Prostate gland (tissue), 2 donors: ENCODE measurements at regions not wholly inside any gene's neighbourhood (a gene's known extent, or its start where the extent isn't known, plus 50 kb on each side); places are given as distances from the start of the nearest gene placed in this dataset.

ENCODE experiments used
- DNase-seq: peaks from one replicate; pipeline ENCODE4 v3.0.0-alpha.2; 2019; ENCODE audit warnings: low spot score
- H3K27ac ChIP-seq, 2 donors: fragments of 200-600 bp; sonication (generic); 2 replicates each; pipeline ENCODE4 v1.5.1; 2017 to 2019
- H3K27me3 ChIP-seq: fragments of 200-600 bp; sonication (generic); replicated peaks from 2 replicates; pipeline ENCODE4 v1.5.1; 2019; ENCODE audit not compliant: insufficient read depth
- H3K36me3 ChIP-seq, 2 donors: fragments of 200-600 bp; sonication (generic); 1 replicate in 1 of 2; 2 replicates in 1 of 2; pipeline versions ENCODE4 v1.5.1 to v1.8.1; 2017 to 2019
- H3K4me1 ChIP-seq: fragments of 200-600 bp; sonication (generic); replicated peaks from 2 replicates; pipeline ENCODE4 v1.5.1; 2019
- H3K4me3 ChIP-seq, 2 donors: fragments of 200-600 bp; sonication (generic); 2 replicates each; pipeline ENCODE4 v1.5.1; 2017 to 2019
- H3K9me3 ChIP-seq: fragments of 200-600 bp; sonication (generic); 2 replicates; pipeline ENCODE4 v1.5.1; 2017
- CTCF ChIP-seq, 4 experiments: fragments of 200-600 bp in 2 of 4; fragments of 450-650 bp in 2 of 4; sonication (generic) in 2 of 4; IDR thresholded peaks; 1 replicate in 3 of 4; 2 replicates in 1 of 4; pipeline ENCODE4 v1.5.1; 2016 to 2019; ENCODE audit warnings: antibody characterized with exemption in 4 of 4, mild to moderate bottlenecking in 2 of 4, moderate library complexity in 2 of 4
- POLR2A ChIP-seq: fragments of 450-650 bp; IDR thresholded peaks from one replicate; pipeline ENCODE4 v1.6.1; 2016; ENCODE audit warnings: antibody characterized with exemption, mild to moderate bottlenecking
- POLR2AphosphoS5 ChIP-seq: sonication (generic); formaldehyde crosslinking; IDR thresholded peaks from one replicate; pipeline ENCODE4 v1.6.1; 2017; ENCODE audit warnings: antibody characterized with exemption
- WGBS: methylation state at CpG from one replicate; pipeline ENCODE4 v1.1.5; 2018; 5-methylcytosine and 5-hydroxymethylcytosine counted together
- intact Hi-C: fragments of 100-400 bp; cut with DNase I; formaldehyde crosslinking; loops from one replicate; pipeline ENCODE4 v1.14.2; 2022

- no peak for TF ChIP-seq POLR2AphosphoS5
- TF ChIP-seq POLR2A = no peak
- intact Hi-C loops = no loop called here
- Histone ChIP-seq H3K36me3 (no peaks in the 10 kb centered on the region), H3K4me3 (no peak overlapping the region), H3K27me3 (no peaks in the 10 kb centered on the region), H3K4me1 (peaks cover 5% of the 10 kb centered on the region), H3K27ac (no peak overlapping the region), H3K9me3 (no peaks in the 10 kb centered on the region)
- DNase-seq = no peak
- WGBS = 85% methylated on average over 8 of the region's 8 CpGs
Measured at GRCh38 chr4:4693755-4694295, 152.0 kb upstream of the STX18 start.

GRCh38 chr4:4693258-4693657 is 151.4 kb upstream of the STX18 start:
- Histone ChIP-seq H3K27me3 (no peaks in the 10 kb centered on the region), H3K9me3 (no peaks in the 10 kb centered on the region), H3K36me3 (no peaks in the 10 kb centered on the region), H3K27ac (no peak overlapping the region), H3K4me3 (no peak overlapping the region), H3K4me1 (peaks cover 5% of the 10 kb centered on the region)
- 88% methylated on average over 3 of the region's 3 CpGs for WGBS
- no peak for DNase-seq
- intact Hi-C loops = no loop called here
- TF ChIP-seq POLR2A (no peak), CTCF (IDR thresholded peaks at IDR 0.05) (no peak), POLR2AphosphoS5 (no peak)

- 91% methylated on average over 2 of the region's 2 CpGs for WGBS
- peaks cover 5% of the 10 kb centered on the region for H3K4me1 ChIP-seq
- no peak for TF ChIP-seq CTCF (IDR thresholded peaks at IDR 0.05)
- no peak for TF ChIP-seq POLR2A
- no peak for TF ChIP-seq POLR2AphosphoS5
Measured at GRCh38 chr4:4690854-4691253, 149.0 kb upstream of the STX18 start.

GRCh38 chr4:4689694-4690440 is 148.0 kb upstream of the STX18 start:
- no peak for DNase-seq
- Histone ChIP-seq H3K9me3 (no peaks in the 10 kb centered on the region), H3K36me3 (no peaks in the 10 kb centered on the region), H3K4me3 (no peak overlapping the region), H3K27me3 (no peaks in the 10 kb centered on the region), H3K4me1 (peaks cover 5% of the 10 kb centered on the region), H3K27ac (no peak overlapping the region)
- WGBS = 94% methylated on average over 8 of the region's 8 CpGs
- TF ChIP-seq CTCF (IDR thresholded peaks at IDR 0.05) = no peak
- no peak for TF ChIP-seq POLR2AphosphoS5
- TF ChIP-seq POLR2A = no peak
- intact Hi-C loops = no loop called here

More at GRCh38 chr4:4690854-4691253, 149.0 kb upstream of the STX18 start:
- no peak overlapping the region for H3K27ac ChIP-seq
- intact Hi-C loops = no loop called here
- H3K27me3 ChIP-seq = no peaks in the 10 kb centered on the region
- H3K36me3 ChIP-seq = no peaks in the 10 kb centered on the region
- no peaks in the 10 kb centered on the region for H3K9me3 ChIP-seq
- H3K4me3 ChIP-seq = no peak overlapping the region
- no peak for DNase-seq

- no peaks in the 10 kb centered on the region for H3K9me3 ChIP-seq
- no peak for DNase-seq
- no peak overlapping the region for H3K27ac ChIP-seq
- intact Hi-C loops = no loop called here
- no peaks in the 10 kb centered on the region for H3K4me1 ChIP-seq
- H3K27me3 ChIP-seq = no peaks in the 10 kb centered on the region
- no peaks in the 10 kb centered on the region for H3K36me3 ChIP-seq
- WGBS = 66% methylated on average over 17 of the region's 17 CpGs
- TF ChIP-seq POLR2AphosphoS5 (no peak), POLR2A (no peak)
- H3K4me3 ChIP-seq = no peak overlapping the region
Measured at GRCh38 chr4:4687935-4688727, 146.3 kb upstream of the STX18 start.
